ENCODE measurements at regions not wholly inside any gene's neighbourhood (a gene's known extent, or its start where the extent isn't known, plus 50 kb on each side); places are given as distances from the start of the nearest gene placed in this dataset.

DNA sequence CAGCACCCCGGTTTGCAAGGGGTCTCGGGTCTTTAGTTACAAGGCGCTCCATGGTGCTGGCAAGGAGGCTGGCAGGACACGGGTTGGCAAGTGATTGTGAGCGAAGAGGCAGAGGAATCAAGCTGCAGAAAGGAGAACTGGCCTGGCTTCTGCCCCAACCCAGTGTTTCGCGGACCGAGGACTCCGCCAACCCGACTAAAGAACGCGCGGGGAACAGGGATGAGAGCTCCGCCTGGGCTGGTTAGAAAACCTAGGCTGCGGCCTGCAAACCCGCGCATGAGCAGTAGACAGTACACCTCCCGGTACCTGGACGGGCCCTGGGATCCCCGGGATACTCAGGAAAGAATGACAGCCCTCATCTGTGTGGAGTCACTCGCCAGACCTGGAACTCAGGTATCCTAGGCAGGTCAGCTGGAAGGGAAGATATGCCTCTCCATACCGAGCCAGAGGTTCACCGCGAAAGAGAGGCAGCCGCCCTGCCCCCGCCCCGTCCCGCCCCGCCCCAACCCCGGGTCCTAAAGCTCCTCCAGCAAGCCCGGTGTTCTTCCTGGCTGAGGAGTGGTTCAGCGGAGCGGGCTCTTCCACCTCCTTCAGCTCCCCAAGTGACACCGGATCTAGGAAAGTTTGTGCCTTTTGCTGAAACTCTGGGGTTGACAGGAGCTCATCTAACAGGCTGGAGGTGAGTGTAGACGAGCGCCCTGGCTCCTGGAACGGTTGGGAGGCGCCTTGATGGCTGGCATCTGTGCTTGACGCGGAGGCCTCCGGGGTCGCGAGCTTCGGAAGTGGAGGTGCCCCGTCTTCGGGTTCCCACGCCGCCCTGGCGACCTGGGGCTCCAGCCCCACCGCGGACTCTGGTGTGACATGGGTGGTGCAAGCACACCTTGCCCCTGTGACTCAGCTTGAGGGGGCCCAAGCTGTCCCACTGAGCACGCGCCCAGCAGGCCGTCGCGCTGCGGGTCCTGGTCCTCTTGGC is 1847.3 kb upstream of the DEFB115 start:
- H3K4me2 ChIP-seq = no peak overlapping the region
- 0 out of 4 replicates have a peak overlapping the region, but pooled peaks of 1 of the 2 experiments have one; percentile 19 for H3K4me3 ChIP-seq (ENCODE audit: low read depth in 2 of 2, low read length in 1 of 2)
- no peaks in the 10 kb centered on the region for H3K4me1 ChIP-seq (ENCODE audit: control insufficient read depth in 1 of 2, insufficient read depth in 2 of 2, low read depth in 1 of 2, low read length in 1 of 2)
- H3K9me2 ChIP-seq = no peaks in the 10 kb centered on the region
- ChIA-PET POLR2A (no interaction called here), CTCF (interaction anchor here (0.8 to 0.9 kb wide), 2 partner anchors 13 kb away, joined by 3 to 4 read pairs; no protein-coding TSS in a partner anchor)
- no peak overlapping the region for H2AFZ ChIP-seq (ENCODE audit: low read depth)
- no peaks in the 10 kb centered on the region for H3F3A ChIP-seq (replicated peaks; ENCODE audit: insufficient read depth)
- no peaks in the 10 kb centered on the region for H4K20me1 ChIP-seq (ENCODE audit: insufficient read depth)
- no peak for TF ChIP-seq NFIC (IDR thresholded peaks at IDR 0.05; ENCODE audit: borderline replicate concordance)
- no peak for TF ChIP-seq RXRA (IDR thresholded peaks at IDR 0.05; ENCODE audit: borderline replicate concordance, low read depth)
- no peak for TF ChIP-seq FOXM1 (IDR thresholded peaks at IDR 0.05; ENCODE audit: low read depth)
- TF ChIP-seq, protein P1, sequence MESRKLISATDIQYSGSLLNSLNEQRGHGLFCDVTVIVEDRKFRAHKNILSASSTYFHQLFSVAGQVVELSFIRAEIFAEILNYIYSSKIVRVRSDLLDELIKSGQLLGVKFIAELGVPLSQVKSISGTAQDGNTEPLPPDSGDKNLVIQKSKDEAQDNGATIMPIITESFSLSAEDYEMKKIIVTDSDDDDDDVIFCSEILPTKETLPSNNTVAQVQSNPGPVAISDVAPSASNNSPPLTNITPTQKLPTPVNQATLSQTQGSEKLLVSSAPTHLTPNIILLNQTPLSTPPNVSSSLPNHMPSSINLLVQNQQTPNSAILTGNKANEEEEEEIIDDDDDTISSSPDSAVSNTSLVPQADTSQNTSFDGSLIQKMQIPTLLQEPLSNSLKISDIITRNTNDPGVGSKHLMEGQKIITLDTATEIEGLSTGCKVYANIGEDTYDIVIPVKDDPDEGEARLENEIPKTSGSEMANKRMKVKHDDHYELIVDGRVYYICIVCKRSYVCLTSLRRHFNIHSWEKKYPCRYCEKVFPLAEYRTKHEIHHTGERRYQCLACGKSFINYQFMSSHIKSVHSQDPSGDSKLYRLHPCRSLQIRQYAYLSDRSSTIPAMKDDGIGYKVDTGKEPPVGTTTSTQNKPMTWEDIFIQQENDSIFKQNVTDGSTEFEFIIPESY (IDR thresholded peaks at IDR 0.05; ENCODE audit: borderline replicate concordance, low read depth) = no peak
- no peak for TF ChIP-seq NRF1 (IDR thresholded peaks at IDR 0.05; ENCODE audit: low read depth, low read length)
- TF ChIP-seq MEF2A (IDR thresholded peaks at IDR 0.05; ENCODE audit: borderline replicate concordance, low read depth) = no peak
- TF ChIP-seq TEAD4 (IDR thresholded peaks at IDR 0.05; ENCODE audit: borderline replicate concordance, insufficient read depth) = no peak
- TF ChIP-seq, protein P2, sequence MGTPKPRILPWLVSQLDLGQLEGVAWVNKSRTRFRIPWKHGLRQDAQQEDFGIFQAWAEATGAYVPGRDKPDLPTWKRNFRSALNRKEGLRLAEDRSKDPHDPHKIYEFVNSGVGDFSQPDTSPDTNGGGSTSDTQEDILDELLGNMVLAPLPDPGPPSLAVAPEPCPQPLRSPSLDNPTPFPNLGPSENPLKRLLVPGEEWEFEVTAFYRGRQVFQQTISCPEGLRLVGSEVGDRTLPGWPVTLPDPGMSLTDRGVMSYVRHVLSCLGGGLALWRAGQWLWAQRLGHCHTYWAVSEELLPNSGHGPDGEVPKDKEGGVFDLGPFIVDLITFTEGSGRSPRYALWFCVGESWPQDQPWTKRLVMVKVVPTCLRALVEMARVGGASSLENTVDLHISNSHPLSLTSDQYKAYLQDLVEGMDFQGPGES (IDR thresholded peaks at IDR 0.05; ENCODE audit: low read depth, low read length) = no peak
- TF ChIP-seq FOXJ3 (CRISPR knock-in tag; IDR thresholded peaks at IDR 0.05) = no peak
- TF ChIP-seq, protein P3, sequence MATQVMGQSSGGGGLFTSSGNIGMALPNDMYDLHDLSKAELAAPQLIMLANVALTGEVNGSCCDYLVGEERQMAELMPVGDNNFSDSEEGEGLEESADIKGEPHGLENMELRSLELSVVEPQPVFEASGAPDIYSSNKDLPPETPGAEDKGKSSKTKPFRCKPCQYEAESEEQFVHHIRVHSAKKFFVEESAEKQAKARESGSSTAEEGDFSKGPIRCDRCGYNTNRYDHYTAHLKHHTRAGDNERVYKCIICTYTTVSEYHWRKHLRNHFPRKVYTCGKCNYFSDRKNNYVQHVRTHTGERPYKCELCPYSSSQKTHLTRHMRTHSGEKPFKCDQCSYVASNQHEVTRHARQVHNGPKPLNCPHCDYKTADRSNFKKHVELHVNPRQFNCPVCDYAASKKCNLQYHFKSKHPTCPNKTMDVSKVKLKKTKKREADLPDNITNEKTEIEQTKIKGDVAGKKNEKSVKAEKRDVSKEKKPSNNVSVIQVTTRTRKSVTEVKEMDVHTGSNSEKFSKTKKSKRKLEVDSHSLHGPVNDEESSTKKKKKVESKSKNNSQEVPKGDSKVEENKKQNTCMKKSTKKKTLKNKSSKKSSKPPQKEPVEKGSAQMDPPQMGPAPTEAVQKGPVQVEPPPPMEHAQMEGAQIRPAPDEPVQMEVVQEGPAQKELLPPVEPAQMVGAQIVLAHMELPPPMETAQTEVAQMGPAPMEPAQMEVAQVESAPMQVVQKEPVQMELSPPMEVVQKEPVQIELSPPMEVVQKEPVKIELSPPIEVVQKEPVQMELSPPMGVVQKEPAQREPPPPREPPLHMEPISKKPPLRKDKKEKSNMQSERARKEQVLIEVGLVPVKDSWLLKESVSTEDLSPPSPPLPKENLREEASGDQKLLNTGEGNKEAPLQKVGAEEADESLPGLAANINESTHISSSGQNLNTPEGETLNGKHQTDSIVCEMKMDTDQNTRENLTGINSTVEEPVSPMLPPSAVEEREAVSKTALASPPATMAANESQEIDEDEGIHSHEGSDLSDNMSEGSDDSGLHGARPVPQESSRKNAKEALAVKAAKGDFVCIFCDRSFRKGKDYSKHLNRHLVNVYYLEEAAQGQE (IDR thresholded peaks at IDR 0.05; ENCODE audit: low read depth, low read length) = no peak
- TF ChIP-seq TCF12 (IDR thresholded peaks at IDR 0.05) = no peak
- TF ChIP-seq, protein P4, sequence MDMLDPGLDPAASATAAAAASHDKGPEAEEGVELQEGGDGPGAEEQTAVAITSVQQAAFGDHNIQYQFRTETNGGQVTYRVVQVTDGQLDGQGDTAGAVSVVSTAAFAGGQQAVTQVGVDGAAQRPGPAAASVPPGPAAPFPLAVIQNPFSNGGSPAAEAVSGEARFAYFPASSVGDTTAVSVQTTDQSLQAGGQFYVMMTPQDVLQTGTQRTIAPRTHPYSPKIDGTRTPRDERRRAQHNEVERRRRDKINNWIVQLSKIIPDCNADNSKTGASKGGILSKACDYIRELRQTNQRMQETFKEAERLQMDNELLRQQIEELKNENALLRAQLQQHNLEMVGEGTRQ (IDR thresholded peaks at IDR 0.05; ENCODE audit: borderline replicate concordance, low read depth, low read length) = no peak
- TF ChIP-seq RCOR1 (IDR thresholded peaks at IDR 0.05; ENCODE audit: low read length) = no peak
- TF ChIP-seq, protein P5, sequence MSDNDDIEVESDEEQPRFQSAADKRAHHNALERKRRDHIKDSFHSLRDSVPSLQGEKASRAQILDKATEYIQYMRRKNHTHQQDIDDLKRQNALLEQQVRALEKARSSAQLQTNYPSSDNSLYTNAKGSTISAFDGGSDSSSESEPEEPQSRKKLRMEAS (IDR thresholded peaks at IDR 0.05; ENCODE audit: low read depth) = no peak
- TF ChIP-seq RAD21 (IDR thresholded peaks at IDR 0.05; ENCODE audit: low read length) = no peak
- no peak for TF ChIP-seq ELF1 (IDR thresholded peaks at IDR 0.05)
- TF ChIP-seq, protein P6, sequence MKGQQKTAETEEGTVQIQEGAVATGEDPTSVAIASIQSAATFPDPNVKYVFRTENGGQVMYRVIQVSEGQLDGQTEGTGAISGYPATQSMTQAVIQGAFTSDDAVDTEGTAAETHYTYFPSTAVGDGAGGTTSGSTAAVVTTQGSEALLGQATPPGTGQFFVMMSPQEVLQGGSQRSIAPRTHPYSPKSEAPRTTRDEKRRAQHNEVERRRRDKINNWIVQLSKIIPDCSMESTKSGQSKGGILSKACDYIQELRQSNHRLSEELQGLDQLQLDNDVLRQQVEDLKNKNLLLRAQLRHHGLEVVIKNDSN (IDR thresholded peaks at IDR 0.05; ENCODE audit: borderline replicate concordance, low read depth) = no peak
- TF ChIP-seq EZH2phosphoT487 (IDR thresholded peaks at IDR 0.05; ENCODE audit: borderline replicate concordance, low read depth) = no peak
- TF ChIP-seq FOSL2 (IDR thresholded peaks at IDR 0.05; ENCODE audit: borderline replicate concordance, low read depth) = no peak
- TF ChIP-seq MXI1 (IDR thresholded peaks at IDR 0.05; ENCODE audit: low read depth, low read length) = no peak
- H3K79me2 ChIP-seq (ENCODE audit: insufficient read depth) = no peaks in the 10 kb centered on the region
- peak; percentile 22 for DNase-seq
- no peak overlapping the region for H3K27ac ChIP-seq (ENCODE audit: low read depth in 2 of 2, low read length in 1 of 2)
- H3K9ac ChIP-seq = no peak overlapping the region
- 16% methylated on average over 54 of the region's 57 CpGs for WGBS (ENCODE audit: low lambda C conversion rate)
- H3K9me3 ChIP-seq = no peaks in the 10 kb centered on the region
- H3K36me3 ChIP-seq (replicated peaks in 1 of 2; ENCODE audit: control insufficient read depth in 1 of 2, insufficient read depth in 2 of 2, low read length in 1 of 2) = no peaks in the 10 kb centered on the region
- peaks cover 58% of the 10 kb centered on the region for H3K27me3 ChIP-seq (ENCODE audit: insufficient read depth)
